ENCODE measurements at regions not wholly inside any gene's neighbourhood (a gene's known extent, or its start where the extent isn't known, plus 50 kb on each side); places are given as distances from the start of the nearest gene placed in this dataset.
"Not testable (repeated sequence)": the region's sequence is repeated elsewhere in the genome, so short reads cannot be mapped to it uniquely, and the experiment has no call there.

DNA sequence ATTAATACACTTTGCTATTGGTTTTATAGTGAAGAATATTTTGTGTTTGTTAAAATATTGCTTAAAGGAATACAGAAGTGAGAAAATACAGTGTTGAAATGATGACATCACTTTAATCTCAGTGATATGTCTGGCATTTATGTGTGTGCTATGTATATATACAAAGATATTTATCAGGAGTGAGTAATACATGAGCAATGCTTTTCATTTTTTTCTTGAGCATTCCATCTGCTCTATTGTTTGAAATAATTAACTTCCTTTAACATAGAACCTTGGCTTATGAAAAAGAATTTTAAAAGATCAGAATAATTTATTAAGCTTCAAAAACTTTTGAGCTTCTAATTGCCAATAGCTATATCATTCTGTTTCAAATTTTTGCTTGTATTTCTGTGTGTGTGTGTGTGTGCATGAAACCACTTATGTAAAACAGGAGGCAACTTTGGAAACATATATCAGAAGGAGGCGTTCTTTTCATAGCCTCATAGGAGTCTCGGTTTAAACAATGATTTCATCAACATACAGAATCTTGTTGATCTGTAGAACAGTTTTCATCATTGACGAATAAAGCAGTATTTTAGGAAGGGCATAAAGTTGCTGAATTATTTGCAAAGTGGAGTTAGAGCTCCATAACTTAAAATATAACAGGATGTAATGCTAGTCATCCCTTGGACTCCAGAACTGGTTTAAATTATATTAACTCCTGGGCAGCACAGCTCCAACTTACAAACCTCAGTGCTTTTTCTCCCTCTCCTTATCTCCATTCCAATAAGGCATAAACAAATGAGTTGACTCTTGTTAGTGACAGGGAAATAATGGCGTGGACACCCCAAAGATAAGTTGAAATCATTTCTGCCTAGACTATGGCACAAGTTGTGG, 228.4 kb upstream of the DGKB start:
- Histone ChIP-seq H4K20me1 (ENCODE audit: insufficient read depth, low read length) (no peaks in the 10 kb centered on the region), H3K27ac (ENCODE audit: low read length) (no peak overlapping the region), H3K9ac (ENCODE audit: low read length) (no peak overlapping the region), H3K9me3 (ENCODE audit: insufficient read depth, low read length) (no peaks in the 10 kb centered on the region), H3K27me3 (ENCODE audit: low read depth, low read length) (no peaks in the 10 kb centered on the region), H2AFZ (ENCODE audit: low read depth, low read length) (no peak overlapping the region), H3K4me1 (ENCODE audit: low read length) (no peaks in the 10 kb centered on the region), H3K4me3 (ENCODE audit: low read length) (no peak overlapping the region), H3K4me2 (ENCODE audit: low read length) (no peak overlapping the region), H3K36me3 (replicated peaks; ENCODE audit: low read depth, low read length) (no peaks in the 10 kb centered on the region), H3K79me2 (ENCODE audit: low read length) (no peaks in the 10 kb centered on the region)
- TF ChIP-seq CTCF (IDR thresholded peaks at IDR 0.05; ENCODE audit: low read depth, low read length) (no peak), EZH2phosphoT487 (IDR thresholded peaks at IDR 0.05; ENCODE audit: low read depth) (no peak)

DNA sequence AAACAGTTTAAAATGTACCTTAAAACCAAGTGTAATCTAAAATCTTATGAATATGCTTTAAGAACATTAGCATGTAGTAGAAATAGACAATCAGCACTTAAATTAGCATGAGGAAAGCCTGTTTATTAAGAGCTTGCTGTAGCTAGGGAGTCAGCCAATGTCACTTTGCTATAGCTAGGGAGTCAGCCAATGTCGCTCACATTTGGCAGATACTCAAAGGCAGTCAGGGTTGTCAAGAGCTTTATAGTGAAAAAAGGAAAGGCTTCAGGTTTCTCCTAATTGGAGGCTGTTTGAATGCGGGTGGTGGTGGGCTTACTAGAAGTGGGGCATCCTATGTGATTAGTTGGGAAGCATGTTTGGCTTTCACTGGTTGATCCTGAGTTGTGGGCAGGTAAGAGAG, 226.2 kb upstream of the DGKB start:
- H3K27me3 ChIP-seq (ENCODE audit: low read depth, low read length) = no peaks in the 10 kb centered on the region
- no peak overlapping the region for H3K27ac ChIP-seq (ENCODE audit: low read length)
- H2AFZ ChIP-seq (ENCODE audit: low read depth, low read length) = no peak overlapping the region
- no peak overlapping the region for H3K4me3 ChIP-seq (ENCODE audit: low read length)
- TF ChIP-seq CTCF (IDR thresholded peaks at IDR 0.05; ENCODE audit: low read depth, low read length) (no peak), EZH2phosphoT487 (IDR thresholded peaks at IDR 0.05; ENCODE audit: low read depth) (no peak)
- H3K9me3 ChIP-seq (ENCODE audit: insufficient read depth, low read length) = no peaks in the 10 kb centered on the region
- H3K9ac ChIP-seq (ENCODE audit: low read length) = no peak overlapping the region
- H4K20me1 ChIP-seq (ENCODE audit: insufficient read depth, low read length) = no peaks in the 10 kb centered on the region
- H3K4me1 ChIP-seq (ENCODE audit: low read length) = no peaks in the 10 kb centered on the region
- no peaks in the 10 kb centered on the region for H3K36me3 ChIP-seq (replicated peaks; ENCODE audit: low read depth, low read length)
- H3K79me2 ChIP-seq (ENCODE audit: low read length) = no peaks in the 10 kb centered on the region
- no peak overlapping the region for H3K4me2 ChIP-seq (ENCODE audit: low read length)

DNA sequence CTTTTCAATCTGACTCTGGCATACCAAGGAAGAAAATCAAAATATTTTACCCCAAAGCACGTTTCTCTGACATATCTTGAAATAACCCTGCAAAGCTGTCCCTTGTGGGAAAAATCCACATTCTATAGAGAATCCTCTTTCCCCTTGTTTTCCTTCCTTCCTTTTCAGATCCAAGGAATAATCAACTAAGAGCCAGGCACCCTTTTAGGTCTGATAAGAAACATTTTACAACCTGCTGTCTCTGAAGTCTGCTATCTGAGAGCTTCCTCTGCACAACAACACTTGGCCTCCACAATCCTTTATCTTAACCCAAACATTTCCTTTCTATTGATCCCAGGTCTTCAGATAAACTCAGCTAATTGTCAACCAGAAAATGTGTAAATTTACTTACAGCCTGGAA, 224.1 kb upstream of the DGKB start:
- H3K79me2 ChIP-seq (ENCODE audit: low read length); H4K20me1 ChIP-seq (ENCODE audit: insufficient read depth, low read length); H3K4me2 ChIP-seq (ENCODE audit: low read length); H2AFZ ChIP-seq (ENCODE audit: low read depth, low read length); H3K27me3 ChIP-seq (ENCODE audit: low read depth, low read length); H3K9ac ChIP-seq (ENCODE audit: low read length); H3K9me3 ChIP-seq (ENCODE audit: insufficient read depth, low read length); H3K27ac ChIP-seq (ENCODE audit: low read length); H3K4me1 ChIP-seq (ENCODE audit: low read length); H3K4me3 ChIP-seq (ENCODE audit: low read length); H3K36me3 ChIP-seq (replicated peaks; ENCODE audit: low read depth, low read length): not testable (repeated sequence)

DNA sequence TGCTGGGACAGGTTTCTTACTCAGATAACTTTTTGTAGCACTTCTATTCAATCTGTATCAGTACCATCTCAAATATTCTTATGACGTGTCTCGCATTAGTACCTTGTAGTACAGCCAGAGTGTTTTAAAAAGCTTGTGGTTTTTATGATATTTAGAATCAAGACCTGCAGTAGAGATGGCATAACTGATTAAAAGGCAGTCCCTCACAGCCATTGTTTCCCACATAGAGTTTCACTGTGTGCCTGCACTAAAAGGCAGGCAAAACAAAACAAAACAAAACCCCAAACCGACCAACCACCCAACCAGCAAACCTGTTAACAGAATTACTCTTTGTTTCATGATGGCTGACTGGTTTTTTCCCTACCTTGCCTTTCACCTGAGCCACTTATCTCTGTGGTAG, 221.3 kb upstream of the DGKB start:
- Histone ChIP-seq H3K36me3 (replicated peaks; ENCODE audit: low read depth, low read length) (no peaks in the 10 kb centered on the region), H3K4me2 (ENCODE audit: low read length) (no peak overlapping the region), H3K9ac (ENCODE audit: low read length) (no peak overlapping the region), H3K79me2 (ENCODE audit: low read length) (no peaks in the 10 kb centered on the region), H3K4me1 (ENCODE audit: low read length) (no peaks in the 10 kb centered on the region), H3K4me3 (ENCODE audit: low read length) (no peak overlapping the region), H3K27ac (ENCODE audit: low read length) (no peak overlapping the region), H3K9me3 (ENCODE audit: insufficient read depth, low read length) (no peaks in the 10 kb centered on the region), H3K27me3 (ENCODE audit: low read depth, low read length) (no peaks in the 10 kb centered on the region), H4K20me1 (ENCODE audit: insufficient read depth, low read length) (no peaks in the 10 kb centered on the region), H2AFZ (ENCODE audit: low read depth, low read length) (no peak overlapping the region)
- TF ChIP-seq CTCF (IDR thresholded peaks at IDR 0.05; ENCODE audit: low read depth, low read length) = no peak
- TF ChIP-seq EZH2phosphoT487 (IDR thresholded peaks at IDR 0.05; ENCODE audit: low read depth) = no peak

Measured in OCI-LY3 (cell line).